GM12865 (cell line): ENCODE measurements at regions not wholly inside any gene's neighbourhood (a gene's known extent, or its start where the extent isn't known, plus 50 kb on each side); places are given as distances from the start of the nearest gene placed in this dataset.

Source experiments
- DNase-seq: peaks from one replicate; pipeline ENCODE4 v3.0.0; 2010; ENCODE audit warnings: low read depth
- H3K4me3 ChIP-seq: 2 replicates; pipeline ENCODE4 v1.5.1; 2011; ENCODE audit warnings: mild to moderate bottlenecking, low read depth, low read length, control low read depth
- CTCF ChIP-seq: IDR thresholded peaks from 2 replicates; pipeline ENCODE4 v1.5.1; 2011; ENCODE audit warnings: low read length, control low read depth, low read depth, inconsistent platforms; ENCODE audit not compliant: insufficient read depth; ENCODE audit errors: missing control alignments

GRCh38 chr2:147095376-147095775 is 749.5 kb upstream of the ACVR2A start:
- H3K4me3 ChIP-seq, result no peak overlapping the region
- TF ChIP-seq CTCF, result no peak
- DNase-seq, result no peak

- no peak for DNase-seq
- no peak overlapping the region for H3K4me3 ChIP-seq
- TF ChIP-seq CTCF, result no peak
Observed at GRCh38 chr2:147094077-147094476, 750.8 kb upstream of the ACVR2A start.

- no peak for TF ChIP-seq CTCF
- no peak overlapping the region for H3K4me3 ChIP-seq
- DNase-seq, result no peak
Observed at GRCh38 chr2:147092266-147092665, 752.6 kb upstream of the ACVR2A start.

- no peak for TF ChIP-seq CTCF
- no peak for DNase-seq
- H3K4me3 ChIP-seq, result no peak overlapping the region
Observed at GRCh38 chr2:147091448-147091847, 753.4 kb upstream of the ACVR2A start.

- no peak for TF ChIP-seq CTCF
- H3K4me3 ChIP-seq, result no peak overlapping the region
- no peak for DNase-seq
Observed at GRCh38 chr2:147088871-147089270, 756.0 kb upstream of the ACVR2A start.

GRCh38 chr2:147086715-147087114 is 758.1 kb upstream of the ACVR2A start:
- TF ChIP-seq CTCF, result no peak
- no peak for DNase-seq

GRCh38 chr2:147083664-147084063 is 761.2 kb upstream of the ACVR2A start:
- TF ChIP-seq CTCF, result no peak
- DNase-seq, result no peak
- H3K4me3 ChIP-seq, result no peak overlapping the region

More at GRCh38 chr2:147086715-147087114, 758.1 kb upstream of the ACVR2A start:
- H3K4me3 ChIP-seq, result no peak overlapping the region
